ENCODE measurements at regions not wholly inside any gene's neighbourhood (a gene's known extent, or its start where the extent isn't known, plus 50 kb on each side); places are given as distances from the start of the nearest gene placed in this dataset.
"Not testable (repeated sequence)": the region's sequence is repeated elsewhere in the genome, so short reads cannot be mapped to it uniquely, and the experiment has no call there.

GRCh38 chr5:125914471-125914870, 508.7 kb upstream of the GRAMD2B start:
- Mint-ChIP-seq H3K4me1 (no peaks in the 10 kb centered on the region), H3K4me3 (no peak overlapping the region), H3K36me3 (ENCODE audit: low read depth) (no peaks in the 10 kb centered on the region), H3K27me3 (ENCODE audit: insufficient read depth) (no peaks in the 10 kb centered on the region), H3K9me3 (peaks cover 15% of the 10 kb centered on the region), H3K27ac (no peak overlapping the region)
- Histone ChIP-seq H3K27ac (ENCODE audit: low read depth, low read length) (no peak overlapping the region), H3K4me3 (ENCODE audit: low read length) (no peak overlapping the region), H3K36me3 (ENCODE audit: control insufficient read depth, insufficient read depth, low read length) (no peaks in the 10 kb centered on the region), H3K27me3 (ENCODE audit: control insufficient read depth, insufficient read depth, low read length, poor library complexity, severe bottlenecking) (no peaks in the 10 kb centered on the region), H3K4me1 (ENCODE audit: control insufficient read depth, insufficient read depth, low read length) (no peaks in the 10 kb centered on the region), H3K9ac (ENCODE audit: extremely low read depth, low read length, poor library complexity, severe bottlenecking) (no peak overlapping the region), H3K9me3 (ENCODE audit: control insufficient read depth, low read length) (peaks cover 23% of the 10 kb centered on the region)
- TF ChIP-seq CTCF (conservative IDR thresholded peaks at IDR 0.05): no peak
- WGBS, 2 experiments (ENCODE audit: insufficient coverage in 1 of 2, insufficient read length in 1 of 2): 92 to 100% methylated on average over 1 to 3 of the region's 3 CpGs
- no peak for DNase-seq

GRCh38 chr5:125923958-125924357, 499.3 kb upstream of the GRAMD2B start:
- 90 to 96% methylated on average over 11 of the region's 11 CpGs for WGBS, 2 experiments (ENCODE audit: insufficient coverage in 1 of 2, insufficient read length in 1 of 2)
- H3K4me3 Mint-ChIP-seq; DNase-seq; H3K4me1 ChIP-seq (ENCODE audit: control insufficient read depth, insufficient read depth, low read length); H3K36me3 ChIP-seq (ENCODE audit: control insufficient read depth, insufficient read depth, low read length); H3K27ac Mint-ChIP-seq; H3K4me1 Mint-ChIP-seq; H3K27me3 Mint-ChIP-seq (ENCODE audit: insufficient read depth); H3K36me3 Mint-ChIP-seq (ENCODE audit: low read depth); H3K4me3 ChIP-seq (ENCODE audit: low read length); H3K9ac ChIP-seq (ENCODE audit: extremely low read depth, low read length, poor library complexity, severe bottlenecking); H3K27me3 ChIP-seq (ENCODE audit: control insufficient read depth, insufficient read depth, low read length, poor library complexity, severe bottlenecking); H3K27ac ChIP-seq (ENCODE audit: low read depth, low read length): not testable (repeated sequence)
- H3K9me3 ChIP-seq (ENCODE audit: control insufficient read depth, low read length): peaks cover 15% of the 10 kb centered on the region
- H3K9me3 Mint-ChIP-seq: peaks cover 32% of the 10 kb centered on the region

DNA sequence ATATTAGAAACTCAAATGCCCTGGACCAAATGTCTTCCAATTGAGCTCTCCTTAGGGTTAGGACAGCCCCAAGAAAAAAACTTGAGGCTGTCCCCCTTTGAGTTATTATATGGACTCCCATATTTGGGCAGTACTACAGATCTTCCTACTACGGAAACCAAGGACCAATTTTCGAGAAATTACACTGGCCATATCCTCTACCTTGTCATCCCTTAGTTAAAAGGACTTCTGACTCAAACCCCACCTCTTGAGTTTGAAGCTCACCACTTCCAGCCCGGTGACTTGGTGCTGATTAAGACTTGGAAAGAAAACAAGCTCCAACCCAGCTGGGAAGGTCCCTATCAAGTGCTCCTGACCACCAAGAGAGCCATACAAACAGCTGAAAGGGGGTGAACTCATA, 497.0 kb upstream of the GRAMD2B start:
- H3K36me3 Mint-ChIP-seq (ENCODE audit: low read depth): peaks cover 7% of the 10 kb centered on the region
- H3K4me1 ChIP-seq (ENCODE audit: control insufficient read depth, insufficient read depth, low read length): no peaks in the 10 kb centered on the region
- DNase-seq: no peak
- no peaks in the 10 kb centered on the region for H3K27me3 ChIP-seq (ENCODE audit: control insufficient read depth, insufficient read depth, low read length, poor library complexity, severe bottlenecking)
- H3K9me3 ChIP-seq (ENCODE audit: control insufficient read depth, low read length): peaks cover 15% of the 10 kb centered on the region
- no peaks in the 10 kb centered on the region for H3K36me3 ChIP-seq (ENCODE audit: control insufficient read depth, insufficient read depth, low read length)
- peaks cover 28% of the 10 kb centered on the region for H3K9me3 Mint-ChIP-seq
- TF ChIP-seq CTCF (conservative IDR thresholded peaks at IDR 0.05): no peak
- H3K27ac ChIP-seq (ENCODE audit: low read depth, low read length): no peak overlapping the region
- no peak overlapping the region for H3K4me3 ChIP-seq (ENCODE audit: low read length)
- H3K27me3 Mint-ChIP-seq (ENCODE audit: insufficient read depth): no peaks in the 10 kb centered on the region
- H3K4me1 Mint-ChIP-seq: no peaks in the 10 kb centered on the region
- H3K27ac Mint-ChIP-seq: no peak overlapping the region
- WGBS, 2 experiments (ENCODE audit: insufficient coverage in 1 of 2, insufficient read length in 1 of 2): 73 to 82% methylated on average over 2 to 3 of the region's 3 CpGs
- no peak overlapping the region for H3K9ac ChIP-seq (ENCODE audit: extremely low read depth, low read length, poor library complexity, severe bottlenecking)
- no peak overlapping the region for H3K4me3 Mint-ChIP-seq

GRCh38 chr5:125928663-125929062, 494.5 kb upstream of the GRAMD2B start:
- H3K4me1 ChIP-seq (ENCODE audit: control insufficient read depth, insufficient read depth, low read length): no peaks in the 10 kb centered on the region
- Mint-ChIP-seq H3K4me3 (no peak overlapping the region), H3K27ac (no peak overlapping the region), H3K27me3 (ENCODE audit: insufficient read depth) (no peaks in the 10 kb centered on the region), H3K36me3 (ENCODE audit: low read depth) (peaks cover 7% of the 10 kb centered on the region), H3K9me3 (peaks cover 22% of the 10 kb centered on the region), H3K4me1 (no peaks in the 10 kb centered on the region)
- peaks cover 19% of the 10 kb centered on the region for H3K9me3 ChIP-seq (ENCODE audit: control insufficient read depth, low read length)
- H3K36me3 ChIP-seq (ENCODE audit: control insufficient read depth, insufficient read depth, low read length): no peaks in the 10 kb centered on the region
- no peak overlapping the region for H3K9ac ChIP-seq (ENCODE audit: extremely low read depth, low read length, poor library complexity, severe bottlenecking)
- no peak overlapping the region for H3K4me3 ChIP-seq (ENCODE audit: low read length)
- no peak for DNase-seq
- no peak overlapping the region for H3K27ac ChIP-seq (ENCODE audit: low read depth, low read length)
- H3K27me3 ChIP-seq (ENCODE audit: control insufficient read depth, insufficient read depth, low read length, poor library complexity, severe bottlenecking): no peaks in the 10 kb centered on the region
- WGBS, 2 experiments (ENCODE audit: insufficient coverage in 1 of 2, insufficient read length in 1 of 2): 94 to 95% methylated on average over 6 of the region's 6 CpGs
- no peak for TF ChIP-seq CTCF (conservative IDR thresholded peaks at IDR 0.05)
